ENCODE measurements at regions not wholly inside any gene's neighbourhood (a gene's known extent, or its start where the extent isn't known, plus 50 kb on each side); places are given as distances from the start of the nearest gene placed in this dataset.

DNA sequence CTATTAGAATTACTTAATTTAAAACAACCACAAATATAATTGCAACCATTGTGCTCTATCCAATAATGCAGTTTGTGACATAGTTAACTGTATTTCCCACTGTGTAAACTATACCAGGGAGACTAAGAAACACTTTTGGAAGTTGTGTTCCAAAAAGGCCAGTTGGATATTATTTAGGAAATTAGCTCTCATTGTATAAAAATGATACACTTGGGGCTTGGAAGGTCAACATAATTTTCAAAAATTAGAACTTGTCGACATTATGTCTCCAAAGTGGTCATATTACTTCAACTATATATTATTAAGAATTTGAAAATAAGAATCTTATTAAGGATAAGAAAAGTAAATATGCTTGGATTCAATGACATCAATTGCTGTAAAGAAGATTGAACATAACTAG is 876.6 kb downstream of the MRPL39 start:
- no peak for DNase-seq (ENCODE audit: low read depth in 3 of 3)

DNA sequence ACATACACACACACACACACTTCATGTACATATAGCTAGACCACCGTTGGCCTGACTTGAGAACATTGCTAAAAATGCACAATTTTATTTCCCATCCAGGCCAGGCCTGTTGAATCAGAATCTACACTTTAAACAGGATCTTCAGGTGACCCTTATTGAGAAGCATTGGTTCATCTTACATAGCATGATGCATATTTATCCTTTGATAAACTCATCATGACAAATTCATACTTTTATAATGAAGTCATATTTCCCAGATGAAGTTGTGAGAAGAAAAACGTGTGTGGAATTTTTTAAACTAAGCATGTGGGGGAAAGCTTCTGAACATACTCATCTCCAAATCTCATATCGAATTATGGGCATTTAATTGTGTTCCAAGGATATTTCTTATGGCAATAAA is 877.7 kb downstream of the MRPL39 start:
- DNase-seq (ENCODE audit: low read depth in 3 of 3): no peak

DNA sequence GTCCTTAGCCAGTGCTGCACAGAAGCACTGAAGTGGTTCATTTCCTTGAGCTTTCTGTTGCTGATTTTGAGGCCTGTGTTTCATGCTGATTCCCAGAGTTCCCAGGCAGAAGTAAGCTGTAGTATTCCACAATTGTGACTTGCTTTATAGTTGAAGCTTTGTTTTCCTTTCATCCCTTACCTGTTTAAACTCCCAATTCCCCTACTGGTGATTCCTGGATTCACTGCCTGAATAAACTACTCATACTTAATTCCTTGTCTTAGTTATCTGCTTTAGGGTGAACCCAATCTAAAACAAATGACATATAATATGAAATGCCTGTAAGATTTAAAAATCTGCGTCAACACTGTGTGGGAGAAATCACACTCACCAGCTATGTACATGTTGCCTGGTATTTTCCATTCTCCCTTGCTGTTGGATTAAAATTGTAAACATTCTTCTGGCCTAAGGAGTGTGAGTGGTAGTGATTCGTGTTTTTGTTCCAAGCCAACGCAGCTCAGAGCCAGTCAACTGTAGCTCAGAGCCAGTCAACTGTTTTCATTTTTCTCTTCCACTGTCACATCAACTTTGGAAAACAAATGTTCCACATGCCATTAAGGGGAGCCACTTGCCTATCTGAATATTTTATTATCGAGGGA is 879.4 kb downstream of the MRPL39 start:
- DNase-seq (ENCODE audit: low read depth in 3 of 3): no peak

DNA sequence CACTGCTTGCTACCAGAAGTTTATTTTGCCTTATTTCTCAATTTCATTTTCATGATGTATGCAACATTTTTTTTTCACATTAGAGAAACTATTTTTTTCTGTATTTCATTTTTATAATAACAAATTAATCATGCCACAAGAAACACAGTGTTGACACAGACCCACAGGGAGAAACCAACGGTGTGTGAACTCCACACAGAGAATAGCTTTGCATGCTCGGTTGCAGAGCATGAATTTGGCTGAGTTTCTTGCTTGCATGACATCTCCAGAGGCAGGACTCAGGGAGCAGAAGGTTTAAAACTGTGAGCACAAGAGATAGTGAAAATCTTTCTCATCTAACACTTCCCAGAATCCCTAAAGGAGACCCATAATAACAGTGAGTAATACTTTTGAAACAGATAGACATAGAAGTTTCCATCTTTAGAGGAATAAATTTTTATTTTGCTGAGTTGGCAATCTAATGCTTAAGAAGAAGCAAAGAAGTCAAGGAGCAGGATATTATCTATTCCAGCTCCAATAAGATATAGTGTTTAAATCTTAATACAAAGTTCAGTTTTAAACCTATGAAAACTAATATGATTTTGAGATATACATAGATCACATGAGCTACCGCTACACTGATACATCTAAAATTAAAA is 890.9 kb downstream of the MRPL39 start:
- DNase-seq (ENCODE audit: low read depth in 3 of 3): no peak

DNA sequence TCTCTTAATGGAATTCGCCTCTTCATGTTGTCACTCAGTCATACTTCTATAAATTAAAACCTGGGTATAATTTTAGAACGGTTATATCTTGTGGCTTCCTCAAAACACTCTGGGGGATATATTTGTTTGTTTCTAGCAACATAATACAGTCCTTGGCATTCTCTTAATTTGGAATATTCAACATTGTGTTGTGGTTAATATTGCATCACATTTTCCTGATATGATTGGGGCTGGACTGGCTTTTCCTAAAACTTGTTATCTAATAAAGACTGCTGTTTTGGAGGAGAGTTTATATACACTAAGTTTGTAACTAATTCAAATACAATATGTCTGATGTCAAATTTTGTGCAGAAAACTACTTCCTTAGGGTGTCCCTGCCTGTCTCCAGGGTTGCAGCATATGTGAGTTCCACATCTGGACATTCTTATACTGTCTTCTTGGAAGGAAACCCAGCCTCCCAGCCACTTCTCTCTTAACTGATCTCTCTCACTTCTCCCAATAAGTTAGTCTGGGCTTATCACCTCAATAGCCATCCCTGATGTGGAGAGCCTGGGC is 892.6 kb downstream of the MRPL39 start:
- no peak for DNase-seq (ENCODE audit: low read depth in 3 of 3)

GRCh38 chr21:24705201-24705600 is 902.1 kb downstream of the MRPL39 start:
- no peak for DNase-seq (ENCODE audit: low read depth in 3 of 3)

DNA sequence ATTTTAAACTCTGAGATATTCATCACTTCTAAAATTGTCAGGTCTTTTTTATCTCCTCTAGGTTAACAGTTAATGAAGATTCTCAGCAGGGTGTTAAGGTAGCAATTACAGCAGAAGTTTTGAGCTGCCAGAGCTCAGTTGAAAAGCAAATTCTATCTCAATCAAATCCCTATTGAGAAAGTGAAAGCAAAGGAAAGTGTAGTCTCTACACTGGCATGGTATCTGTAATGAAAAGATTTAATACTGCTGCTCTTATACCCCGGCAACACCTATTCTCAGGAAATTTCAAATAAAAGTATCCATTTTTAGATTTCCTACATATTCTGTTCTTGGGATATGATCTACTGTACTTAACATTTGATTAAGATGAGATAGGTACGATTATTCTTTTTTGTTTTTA is 913.5 kb downstream of the MRPL39 start:
- DNase-seq (ENCODE audit: low read depth in 3 of 3): no peak

GRCh38 chr21:24681456-24681855 is 925.8 kb downstream of the MRPL39 start:
- no peak for DNase-seq (ENCODE audit: low read depth in 3 of 3)

- DNase-seq (ENCODE audit: low read depth in 3 of 3): no peak
Measured at GRCh38 chr21:24671901-24672300, 935.4 kb downstream of the MRPL39 start.

DNA sequence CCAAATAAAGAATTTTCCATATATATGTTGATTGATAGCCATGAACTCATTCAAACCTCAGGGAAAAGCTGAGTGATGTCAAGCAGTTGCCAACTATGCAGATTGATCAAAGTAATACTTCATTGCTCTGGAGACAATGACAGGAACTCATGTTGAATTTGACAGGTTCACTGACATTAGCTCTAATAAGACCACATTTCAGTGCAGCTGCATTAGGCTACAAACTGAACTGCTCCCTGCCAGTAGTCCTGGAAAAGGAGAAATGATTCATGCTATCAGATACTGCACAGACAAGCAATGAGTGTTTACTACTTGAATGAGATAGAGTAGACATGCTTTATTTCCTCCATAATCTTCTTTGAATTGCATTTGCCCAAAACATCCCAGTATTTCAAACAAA is 948.4 kb downstream of the MRPL39 start:
- DNase-seq (ENCODE audit: low read depth in 3 of 3): no peak

DNA sequence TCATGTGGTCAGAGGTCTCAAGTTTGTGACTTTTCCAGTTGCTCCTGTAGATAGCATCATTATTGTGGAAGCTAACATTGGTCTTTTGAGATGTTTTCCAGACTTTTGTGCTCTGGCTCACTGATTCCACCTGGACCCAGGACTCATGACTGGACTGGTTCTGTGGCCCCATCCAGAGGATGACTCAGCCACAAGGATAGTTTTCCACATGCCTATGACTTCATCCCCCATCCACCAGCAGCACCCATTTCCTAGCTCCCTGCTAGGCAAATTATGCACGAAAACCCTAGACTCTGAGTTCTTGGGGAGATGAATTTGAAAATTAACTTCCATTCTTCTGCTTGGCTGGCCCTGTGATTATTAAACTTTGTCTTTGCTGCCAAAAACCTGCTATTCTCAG is 949.3 kb downstream of the MRPL39 start:
- no peak for DNase-seq (ENCODE audit: low read depth in 3 of 3)

- DNase-seq (ENCODE audit: low read depth in 3 of 3): no peak
Measured at GRCh38 chr21:24649691-24650090, 957.6 kb downstream of the MRPL39 start.

DNA sequence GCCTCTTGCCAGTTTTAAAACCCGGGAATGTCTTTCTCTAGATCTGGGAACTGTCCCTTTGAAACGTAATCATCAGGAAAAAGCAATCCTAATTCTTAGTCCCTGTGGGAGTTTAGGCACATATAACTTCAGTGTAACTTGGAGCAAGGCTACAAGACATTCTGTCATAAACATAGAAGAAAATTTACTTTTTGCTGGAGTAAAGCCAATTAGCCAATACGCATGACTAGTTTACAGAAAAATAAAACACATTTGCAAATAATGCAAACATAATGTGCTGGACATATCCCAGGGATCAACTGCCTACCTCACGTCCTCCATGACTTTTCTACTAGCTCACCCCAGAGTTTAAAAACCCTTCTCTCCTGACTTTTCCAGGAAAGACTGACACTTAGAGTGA is 970.6 kb downstream of the MRPL39 start:
- DNase-seq (ENCODE audit: low read depth in 3 of 3): no peak

- DNase-seq (ENCODE audit: low read depth in 3 of 3): no peak
Measured at GRCh38 chr21:24634749-24635148, 972.5 kb downstream of the MRPL39 start.

DNA sequence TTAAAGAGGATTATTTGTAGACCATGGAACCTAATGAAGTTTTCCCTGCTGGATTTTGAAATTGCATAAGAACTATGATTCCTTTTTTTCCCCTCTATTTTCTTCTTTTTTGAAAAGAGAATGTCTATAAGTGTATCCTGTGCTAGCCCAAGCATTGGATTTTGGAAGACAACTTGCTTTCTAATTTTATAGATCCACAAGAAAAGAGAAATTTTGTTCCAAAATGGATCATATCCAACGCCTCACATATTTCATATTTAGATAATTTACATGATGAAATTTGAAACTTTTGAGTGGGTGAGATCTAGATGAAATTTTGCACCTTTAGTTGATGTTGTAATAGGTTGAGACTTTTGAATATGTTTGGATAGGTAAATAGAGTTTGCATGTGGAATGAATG is 978.7 kb downstream of the MRPL39 start:
- no peak for DNase-seq (ENCODE audit: low read depth in 3 of 3)

DNA sequence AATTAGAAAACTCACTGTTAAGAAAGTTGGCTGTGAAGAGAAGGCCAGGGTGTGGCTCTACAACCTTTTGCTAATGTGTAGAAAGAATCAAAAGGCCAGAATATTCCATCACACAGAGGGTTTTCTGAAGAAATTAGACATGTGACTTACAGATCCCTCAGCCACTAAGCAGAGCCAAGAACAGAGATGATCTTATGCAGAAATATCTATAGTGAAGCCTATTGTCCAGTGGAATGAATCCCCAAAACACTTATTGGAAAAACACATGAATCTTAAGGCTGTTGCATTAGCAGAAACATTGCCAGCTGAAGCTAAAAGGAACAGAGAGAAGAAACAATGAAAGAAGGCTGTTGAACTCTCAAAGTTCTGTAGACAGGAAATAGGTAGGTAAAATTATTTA is 979.2 kb downstream of the MRPL39 start:
- no peak for DNase-seq (ENCODE audit: low read depth in 3 of 3)

- no peak for DNase-seq (ENCODE audit: low read depth in 3 of 3)
Measured at GRCh38 chr21:24617819-24618218, 989.5 kb downstream of the MRPL39 start.

DNA sequence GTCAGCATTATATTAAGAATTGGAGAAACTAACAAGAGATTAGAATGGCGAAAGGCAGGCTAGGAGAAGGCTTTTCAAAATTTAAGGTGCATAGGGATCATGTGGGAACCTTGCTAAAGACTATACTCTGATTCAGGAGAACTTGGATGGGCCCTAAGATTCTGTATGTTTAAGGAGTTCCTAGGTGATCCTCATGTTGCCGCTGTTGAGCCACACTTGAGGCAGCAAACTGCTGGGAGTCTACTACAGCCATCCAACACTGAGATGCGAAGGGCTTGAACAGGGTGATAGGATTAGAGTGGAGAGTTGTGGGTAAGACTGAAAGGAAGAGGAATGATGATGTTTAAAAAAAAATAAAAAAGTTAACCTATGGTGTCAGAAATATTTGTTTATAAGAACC is 1013.2 kb downstream of the MRPL39 start:
- no peak for DNase-seq (ENCODE audit: low read depth in 3 of 3)

DNA sequence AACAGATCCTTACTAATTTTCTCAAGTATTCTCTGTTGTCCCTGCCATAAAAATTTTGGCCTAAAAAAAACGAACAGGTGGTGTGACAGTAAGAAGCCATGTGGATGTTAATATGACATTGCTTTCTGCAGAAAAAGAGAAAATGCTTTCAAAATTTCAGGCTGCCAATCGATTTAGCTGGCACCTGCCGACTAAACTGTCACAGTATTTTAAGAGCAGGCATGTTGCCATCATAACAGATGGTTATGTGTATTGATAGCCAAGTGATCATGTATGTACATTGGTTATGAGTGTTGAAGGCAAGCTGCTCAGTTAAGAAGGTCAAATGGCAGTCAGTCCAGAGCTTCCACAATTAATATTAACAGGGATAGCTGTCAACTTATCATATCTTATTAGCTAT is 1017.0 kb downstream of the MRPL39 start:
- DNase-seq (ENCODE audit: low read depth in 3 of 3): no peak

- DNase-seq (ENCODE audit: low read depth in 3 of 3): no peak
Measured at GRCh38 chr21:24583473-24583872, 1023.8 kb downstream of the MRPL39 start.

DNA sequence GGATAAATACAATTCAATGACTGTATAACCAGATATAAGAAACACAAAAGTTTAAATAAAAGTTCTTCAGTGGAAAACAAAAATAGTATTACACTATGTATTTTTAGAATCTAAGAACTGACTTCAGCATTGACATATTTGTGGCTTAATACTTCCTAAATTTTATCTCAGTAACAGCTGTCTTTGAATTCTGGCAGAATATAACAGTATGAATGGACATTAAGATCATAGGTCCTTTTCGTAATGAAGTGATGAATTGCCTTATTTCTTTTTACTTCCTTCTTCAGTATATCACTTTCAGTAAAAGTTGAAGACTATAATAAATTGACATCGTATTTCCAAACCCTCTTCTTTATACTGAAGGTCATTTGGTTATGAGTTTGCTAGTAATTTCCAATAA is 1030.0 kb downstream of the MRPL39 start:
- no peak for DNase-seq (ENCODE audit: low read depth in 3 of 3)

DNA sequence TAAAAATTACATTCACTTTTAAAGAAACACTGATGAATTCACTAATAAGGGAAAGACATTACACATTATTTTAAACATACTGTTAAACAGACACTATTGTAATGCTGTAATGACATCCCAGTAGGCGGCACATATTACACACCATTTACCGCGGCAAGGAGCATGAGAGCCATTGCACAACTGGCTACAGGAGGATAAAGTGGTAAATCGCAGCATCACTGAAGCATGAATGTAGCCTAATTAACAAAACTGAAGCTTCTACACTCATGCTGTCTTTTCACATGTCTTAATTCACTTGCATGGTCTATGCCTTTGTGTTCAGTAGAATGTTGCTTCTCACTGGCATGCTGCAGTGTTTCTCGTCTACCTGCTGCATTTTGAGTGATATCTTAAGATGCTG is 1046.0 kb downstream of the MRPL39 start:
- DNase-seq (ENCODE audit: low read depth in 3 of 3): no peak

- no peak for DNase-seq (ENCODE audit: low read depth in 3 of 3)
Measured at GRCh38 chr21:24552491-24552890, 1054.8 kb downstream of the MRPL39 start.

Data from stimulated activated CD4-positive, alpha-beta T cell treated with anti-CD3 and anti-CD28 coated beads, TNF-alpha, amount 100 ng/mL, for 48 hours (primary cell).